ENCODE measurements at regions not wholly inside any gene's neighbourhood (a gene's known extent, or its start where the extent isn't known, plus 50 kb on each side); places are given as distances from the start of the nearest gene placed in this dataset.

- DNase-seq (ENCODE audit: low read depth, low spot score), result no peak
- in situ Hi-C loops (cut with HindIII; ENCODE audit: low sequenced_read_pairs), result no loop called here
- no peak overlapping the region for H3K4me3 ChIP-seq (ENCODE audit: low read depth, low read length)
- no peak for TF ChIP-seq CTCF (IDR thresholded peaks at IDR 0.05; ENCODE audit: low read depth, low read length)
Measured at GRCh38 chrX:76228499-76228898, 55.6 kb downstream of the PBDC1 start.

- no peak for DNase-seq (ENCODE audit: low read depth, low spot score)
- H3K4me3 ChIP-seq (ENCODE audit: low read depth, low read length), result no peak overlapping the region
- in situ Hi-C loops (cut with HindIII; ENCODE audit: low sequenced_read_pairs), result no loop called here
- TF ChIP-seq CTCF (IDR thresholded peaks at IDR 0.05; ENCODE audit: low read depth, low read length), result no peak
Measured at GRCh38 chrX:76248901-76249300, 76.0 kb downstream of the PBDC1 start.

GRCh38 chrX:76253432-76253831 is 80.6 kb downstream of the PBDC1 start:
- in situ Hi-C loops (cut with HindIII; ENCODE audit: low sequenced_read_pairs), result no loop called here
- peak; percentile 35 for TF ChIP-seq CTCF (IDR thresholded peaks at IDR 0.05; ENCODE audit: low read depth, low read length)
- DNase-seq (ENCODE audit: low read depth, low spot score), result peak; percentile 19
- H3K4me3 ChIP-seq (ENCODE audit: low read depth, low read length), result no peak overlapping the region

- peak; percentile 57 for TF ChIP-seq CTCF (IDR thresholded peaks at IDR 0.05; ENCODE audit: low read depth, low read length)
- in situ Hi-C loops (cut with HindIII; ENCODE audit: low sequenced_read_pairs), result no loop called here
Measured at GRCh38 chrX:76279007-76279406, 106.1 kb downstream of the PBDC1 start.

More at GRCh38 chrX:76279007-76279406, 106.1 kb downstream of the PBDC1 start:
- no peak overlapping the region for H3K4me3 ChIP-seq (ENCODE audit: low read depth, low read length)
- peak; percentile 36 for DNase-seq (ENCODE audit: low read depth, low spot score)
